CD1c-positive myeloid dendritic cell (primary cell): ENCODE measurements at regions not wholly inside any gene's neighbourhood (a gene's known extent, or its start where the extent isn't known, plus 50 kb on each side); places are given as distances from the start of the nearest gene placed in this dataset.
"Not testable (repeated sequence)": the region's sequence is repeated elsewhere in the genome, so short reads cannot be mapped to it uniquely, and the experiment has no call there.

Experiments used
- DNase-seq: peaks from one replicate; pipeline ENCODE4 v3.0.0-alpha.2; 2016; ENCODE audit errors: extremely low spot score

GRCh38 chr6:11409371-11409770 is 128.2 kb upstream of the TMEM170B start:
- DNase-seq = no peak

DNA sequence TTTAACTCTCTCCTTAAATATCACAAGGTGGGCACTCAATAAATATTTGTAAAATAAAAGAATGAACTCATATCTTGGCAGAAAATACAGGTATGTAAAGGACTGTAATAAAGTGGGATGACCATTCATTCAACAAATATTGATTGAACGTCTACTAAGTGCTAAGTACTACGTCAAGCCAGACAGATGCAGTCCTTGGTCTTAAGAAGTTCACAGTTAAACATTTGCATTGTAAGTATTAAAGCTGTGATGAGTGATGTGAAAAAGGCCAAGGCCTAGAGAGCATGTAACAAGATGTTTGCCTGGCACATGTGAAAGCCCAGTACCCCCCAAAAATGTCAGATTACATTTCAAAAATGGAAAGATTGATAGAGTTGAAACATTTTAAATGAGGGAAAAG is 130.1 kb upstream of the TMEM170B start:
- no peak for DNase-seq

GRCh38 chr6:11404838-11405237 is 132.7 kb upstream of the TMEM170B start:
- peak; percentile 88 for DNase-seq

DNA sequence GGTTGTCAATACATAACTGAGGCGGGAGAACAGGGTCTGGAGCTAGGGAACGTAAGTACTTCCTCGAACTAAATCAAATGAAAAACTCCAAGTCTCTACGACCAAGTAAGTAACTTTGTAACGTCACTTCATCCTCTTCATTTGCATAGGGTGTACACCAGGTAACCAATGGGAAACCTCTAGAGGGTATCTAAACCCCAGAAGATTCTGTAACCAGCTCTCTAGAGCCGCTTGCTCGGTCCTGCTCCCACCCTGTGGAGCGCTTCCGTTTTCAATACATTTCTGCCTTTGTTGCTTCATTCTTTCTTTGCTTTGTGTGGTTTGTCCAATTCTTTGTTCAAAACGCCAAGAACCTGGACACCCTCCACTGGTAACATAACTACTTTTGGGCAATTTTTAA is 133.5 kb upstream of the TMEM170B start:
- DNase-seq = no peak

DNA sequence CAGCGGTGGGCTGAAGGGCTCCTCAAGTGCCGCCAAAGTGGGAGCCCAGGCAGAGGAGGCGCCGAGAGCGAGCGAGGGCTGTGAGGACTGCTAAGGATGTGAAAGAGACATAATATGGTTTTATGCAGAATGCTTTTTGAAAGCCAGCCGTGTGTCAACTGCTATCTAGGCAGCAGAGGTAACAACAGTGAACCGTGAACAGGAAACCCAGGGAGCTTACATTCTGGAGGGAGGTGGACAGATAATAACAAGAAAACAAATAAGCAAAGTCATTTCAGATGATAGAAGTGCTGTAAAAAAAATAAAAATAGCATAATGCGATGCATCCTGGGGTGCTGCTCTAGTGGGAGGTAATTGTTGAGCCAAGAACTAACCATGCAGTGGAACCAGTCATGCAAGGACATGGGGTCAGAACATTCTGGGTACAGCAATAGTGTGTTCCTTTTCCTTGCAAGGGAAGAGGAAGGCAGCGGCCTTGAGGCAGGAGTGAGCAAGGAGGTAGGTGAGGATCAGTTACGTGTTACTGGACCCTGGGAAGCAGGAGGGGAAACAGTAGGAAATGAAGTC is 134.4 kb upstream of the TMEM170B start:
- DNase-seq = no peak

DNA sequence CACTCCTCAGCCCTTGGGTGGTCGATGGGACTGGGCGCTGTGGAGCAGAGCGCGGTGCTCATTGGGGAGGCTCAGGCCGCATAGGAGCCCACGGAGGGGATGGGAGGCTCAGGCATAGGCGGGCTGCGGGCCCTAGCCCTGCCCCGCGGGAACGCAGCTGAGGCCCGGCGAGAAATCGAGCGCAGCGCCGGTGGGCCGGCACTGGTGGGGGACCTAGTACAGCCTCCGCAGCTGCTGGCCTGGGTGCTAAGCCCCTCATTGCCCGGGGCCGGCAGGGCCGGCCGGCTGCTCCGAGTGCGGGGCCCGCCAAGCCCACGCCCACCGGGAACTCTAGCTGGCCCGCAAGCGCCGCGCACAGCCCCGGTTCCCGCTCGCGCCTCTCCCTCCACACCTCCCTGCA is 135.0 kb upstream of the TMEM170B start:
- not testable (repeated sequence) for DNase-seq

DNA sequence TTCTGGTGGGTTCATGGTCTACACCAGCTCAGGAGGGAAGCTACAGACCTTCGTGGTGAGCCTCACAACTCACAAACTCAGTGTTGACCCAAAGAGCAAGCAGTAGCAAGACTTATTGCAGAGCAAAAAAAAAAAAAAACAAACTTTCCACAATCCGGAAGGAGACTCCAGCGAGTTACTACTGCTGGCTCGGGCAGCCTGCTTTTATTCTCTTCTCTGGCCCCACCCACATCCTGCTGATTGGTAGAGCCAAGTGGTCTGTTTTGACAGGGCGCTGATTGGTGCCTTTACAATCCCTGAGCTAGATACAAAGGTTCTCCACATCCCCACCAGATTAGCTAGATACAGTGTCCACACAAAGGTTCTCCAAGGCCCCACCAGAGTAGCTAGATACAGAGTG is 135.6 kb upstream of the TMEM170B start:
- not testable (repeated sequence) for DNase-seq

- no peak for DNase-seq
Observed at GRCh38 chr6:11398451-11399326, 138.9 kb upstream of the TMEM170B start.

- DNase-seq = peak; percentile 40
Observed at GRCh38 chr6:11397622-11398450, 139.7 kb upstream of the TMEM170B start.

DNA sequence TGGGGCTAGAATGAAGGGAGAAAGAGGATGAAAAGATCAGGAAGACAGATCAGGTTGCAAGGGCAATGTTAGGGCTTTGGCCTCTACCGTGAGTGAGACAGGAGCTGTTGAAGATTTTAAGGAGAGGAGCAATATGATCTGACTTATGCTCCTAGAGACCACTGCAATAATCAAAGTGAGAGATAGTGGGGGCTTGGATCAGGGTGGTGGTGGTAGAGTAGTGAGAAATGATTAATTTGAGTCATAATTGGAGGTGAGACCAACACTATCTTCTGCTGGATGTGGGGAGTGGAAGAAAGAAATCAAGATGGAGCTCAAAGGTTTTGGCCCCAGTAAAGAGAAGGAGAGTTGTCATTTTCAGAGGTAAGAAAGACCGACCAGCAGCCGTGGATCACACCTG is 140.7 kb upstream of the TMEM170B start:
- no peak for DNase-seq

- DNase-seq = no peak
Observed at GRCh38 chr6:11393713-11394627, 143.6 kb upstream of the TMEM170B start.

DNA sequence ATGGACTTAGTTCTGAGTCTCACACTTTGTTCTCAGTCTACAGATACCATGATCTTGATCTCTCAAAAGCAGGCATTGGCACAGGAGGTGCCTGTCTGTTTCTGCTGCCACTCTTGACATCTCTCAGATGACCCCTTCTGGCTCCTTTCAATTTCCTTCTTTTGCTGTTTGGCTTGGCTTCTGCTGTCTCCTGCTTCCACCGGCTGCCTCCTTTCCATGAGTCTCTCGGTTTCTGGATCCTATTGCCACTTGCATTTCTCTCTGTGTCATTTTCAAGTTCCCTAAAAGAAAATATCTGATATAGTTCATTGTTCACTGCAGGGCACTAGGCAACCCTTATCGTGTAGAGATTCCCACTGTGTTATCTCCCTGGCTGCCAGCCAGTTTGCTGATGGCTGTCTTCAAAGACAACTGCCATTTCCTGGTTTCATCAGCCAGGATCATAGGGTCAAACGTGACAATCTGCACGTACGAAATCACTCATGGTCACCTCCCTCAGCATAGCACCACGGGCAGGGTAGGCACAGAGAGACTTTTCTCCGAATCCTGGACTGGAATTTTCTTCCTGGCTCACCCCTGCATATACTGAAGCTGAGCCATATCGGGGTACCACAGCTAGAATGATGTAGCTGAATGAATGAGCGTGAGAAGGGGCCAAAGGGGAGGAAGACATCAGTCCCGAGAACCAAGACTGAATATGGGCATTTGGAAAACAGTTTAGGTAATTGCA is 144.6 kb upstream of the TMEM170B start:
- DNase-seq = peak; percentile 56

DNA sequence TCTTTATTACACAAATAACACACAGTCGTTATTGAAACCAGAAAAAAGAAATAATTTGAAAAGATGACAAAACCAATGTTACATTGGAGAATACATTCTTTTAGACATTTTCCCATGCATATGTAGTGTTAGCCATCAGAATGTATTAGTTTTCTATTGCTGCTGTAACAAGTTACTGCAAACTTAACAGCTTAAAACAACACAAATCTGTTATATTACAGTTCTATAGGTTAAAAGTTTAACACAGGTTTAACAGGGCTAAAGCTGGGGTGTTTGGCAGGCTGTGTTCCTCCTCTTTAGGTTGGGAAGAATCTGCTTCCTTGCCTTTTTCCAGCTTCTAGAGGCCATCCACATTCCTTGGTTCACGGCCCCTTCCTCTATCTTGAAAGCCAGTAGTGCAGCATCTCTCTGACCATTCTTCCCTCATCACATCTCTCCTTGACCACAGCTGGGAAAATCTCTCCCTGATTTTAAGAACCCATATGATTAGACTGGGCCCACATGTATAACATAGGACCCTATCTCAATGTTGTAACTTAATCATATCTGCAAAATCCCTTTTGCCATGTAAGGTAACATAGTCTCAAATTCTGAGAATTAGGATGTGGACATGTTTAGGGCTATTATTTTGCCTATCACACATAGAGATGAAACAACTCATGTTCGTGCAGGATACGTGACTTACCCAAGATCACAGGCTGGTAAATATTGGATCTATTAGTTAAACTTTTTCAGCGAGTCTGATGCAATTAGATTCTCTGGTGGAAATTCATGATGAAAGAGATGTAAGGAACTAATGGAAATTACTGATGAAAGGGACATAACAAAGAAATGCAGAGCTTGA is 145.4 kb upstream of the TMEM170B start:
- no peak for DNase-seq

DNA sequence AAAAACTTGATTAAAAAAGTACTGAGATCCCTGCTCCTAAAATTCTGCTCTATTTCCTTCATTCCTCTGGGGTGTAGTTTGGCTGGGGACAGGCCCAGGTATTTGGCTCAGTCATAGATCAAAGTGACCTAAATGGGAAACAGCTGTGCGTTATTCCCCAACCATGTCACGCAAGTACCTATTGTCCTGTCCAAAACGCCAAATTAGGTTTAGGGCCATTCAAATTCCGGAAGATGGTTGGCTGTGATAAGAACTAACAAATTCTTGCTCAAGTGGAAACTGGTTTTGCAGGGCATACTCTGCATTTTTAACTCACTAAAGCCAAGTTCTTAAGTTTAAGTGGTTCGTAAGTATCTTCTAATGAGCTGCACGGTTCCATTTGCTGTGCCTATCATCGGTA is 147.6 kb upstream of the TMEM170B start:
- DNase-seq = no peak

DNA sequence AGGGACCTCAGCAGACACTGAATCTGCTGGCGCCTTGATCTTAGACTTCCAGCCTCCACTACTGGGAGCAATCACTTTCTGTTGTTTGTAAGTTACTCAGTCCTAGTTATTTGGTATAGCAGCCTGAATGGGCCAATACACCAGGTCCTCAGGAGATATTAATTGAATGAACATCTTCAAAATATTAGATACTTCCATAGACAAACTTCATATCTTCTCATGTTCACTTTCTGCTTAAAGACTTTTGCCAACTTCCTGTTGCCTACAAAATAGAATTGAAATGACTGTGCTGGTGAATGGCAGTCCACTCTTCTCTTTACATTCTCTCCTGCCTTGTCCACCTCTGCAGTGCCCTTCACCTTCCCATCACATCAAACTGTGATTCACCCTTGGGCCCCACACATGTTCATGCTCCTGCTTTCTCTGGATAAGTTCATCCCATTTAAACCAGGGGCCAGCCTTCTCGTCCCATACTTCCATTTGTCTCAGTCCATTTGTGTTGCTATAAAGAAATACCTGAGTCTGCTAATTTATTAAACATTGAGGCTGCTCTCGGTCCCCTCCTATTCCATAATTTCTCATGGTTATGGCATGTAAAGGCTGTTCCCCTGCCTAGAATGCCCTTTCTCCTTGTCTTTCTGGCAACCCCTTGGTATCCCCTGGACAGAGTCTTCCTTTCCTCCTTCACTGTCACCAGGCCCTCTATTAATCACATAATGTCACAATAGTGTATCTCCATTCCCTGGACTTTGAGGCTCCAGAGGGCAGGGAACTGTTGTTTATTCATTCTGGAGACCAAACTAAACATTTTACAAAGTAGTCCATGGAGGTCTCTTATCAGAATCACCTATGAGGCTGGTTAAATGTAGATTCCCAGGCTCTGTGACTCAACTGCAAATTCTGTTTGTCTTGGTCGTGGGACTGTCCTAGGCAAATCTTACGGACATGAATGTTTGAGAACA is 148.3 kb upstream of the TMEM170B start:
- no peak for DNase-seq

DNA sequence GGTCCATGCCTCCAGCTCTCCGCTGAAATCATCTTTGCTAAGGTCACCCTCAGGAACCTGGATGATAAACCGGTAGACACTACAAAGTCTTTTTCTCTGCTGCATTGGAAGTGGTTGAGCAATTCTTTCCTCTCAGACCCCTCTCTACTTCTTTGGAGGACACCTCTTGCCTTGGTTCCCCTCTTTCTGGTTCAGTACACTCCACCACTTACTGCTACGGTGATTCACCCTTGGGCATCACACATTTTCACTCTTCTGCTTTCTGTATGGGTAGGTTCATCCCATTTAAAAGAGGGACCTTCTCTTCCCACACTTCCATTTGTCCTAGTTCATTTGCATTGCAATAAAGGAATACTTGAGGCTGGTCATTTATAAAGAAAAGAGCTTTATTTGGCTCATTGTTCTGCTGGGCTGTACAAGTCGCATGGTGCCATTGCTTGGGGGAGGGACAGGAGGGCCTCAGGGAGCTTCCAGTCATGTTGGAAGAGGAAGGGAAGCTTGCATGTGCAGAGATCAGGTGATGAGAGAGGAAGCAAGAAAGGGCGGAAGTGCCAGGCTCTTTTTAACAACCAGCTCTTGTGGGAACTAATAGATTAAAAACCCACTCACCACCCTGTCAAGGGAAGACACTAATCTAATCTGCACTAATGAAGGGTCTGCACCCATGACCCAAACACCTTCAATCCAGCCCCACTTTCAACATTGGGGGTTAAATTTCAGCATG is 149.7 kb upstream of the TMEM170B start:
- peak; percentile 43 for DNase-seq

GRCh38 chr6:11386726-11387125 is 150.8 kb upstream of the TMEM170B start:
- no peak for DNase-seq

DNA sequence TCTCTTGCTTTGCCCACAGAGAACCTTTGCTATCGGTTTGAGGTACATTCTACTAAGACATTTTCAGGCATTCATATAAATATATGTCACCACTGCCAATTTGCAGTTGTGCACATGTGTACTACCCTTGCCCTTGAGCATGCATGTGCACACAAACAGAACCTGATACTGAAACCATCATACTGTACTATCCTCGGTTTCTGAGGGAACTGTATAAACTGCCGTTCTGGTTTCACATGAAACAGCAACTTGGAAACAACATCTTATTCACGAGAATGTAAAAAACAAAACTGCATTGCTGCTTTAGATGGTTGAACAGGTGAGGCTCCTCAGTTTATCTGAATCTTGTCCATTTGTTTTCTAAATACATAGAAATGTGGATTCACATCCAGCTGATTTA is 151.2 kb upstream of the TMEM170B start:
- DNase-seq = no peak
